ENCODE measurements at regions not wholly inside any gene's neighbourhood (a gene's known extent, or its start where the extent isn't known, plus 50 kb on each side); places are given as distances from the start of the nearest gene placed in this dataset.

DNA sequence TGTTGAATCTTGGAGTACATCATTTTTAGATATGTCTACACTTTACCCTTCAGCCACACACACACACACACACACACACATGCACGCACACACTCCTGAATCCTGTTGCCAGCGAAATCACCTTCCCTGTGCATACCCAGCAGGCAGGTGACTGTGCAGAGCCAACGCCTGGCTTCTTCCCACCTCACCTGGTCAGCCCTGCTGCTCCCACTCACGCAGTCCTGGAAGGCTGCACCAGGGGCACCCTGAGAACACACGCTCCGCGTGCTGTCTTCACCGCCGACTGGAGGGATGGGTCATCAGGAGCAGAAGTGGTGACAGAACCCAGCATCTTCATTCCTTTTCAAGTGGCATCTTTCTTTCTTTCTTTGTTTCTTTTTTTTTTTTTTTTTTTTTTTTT lies 94.6 kb downstream of the TBXT start:
- TF ChIP-seq, protein P1, sequence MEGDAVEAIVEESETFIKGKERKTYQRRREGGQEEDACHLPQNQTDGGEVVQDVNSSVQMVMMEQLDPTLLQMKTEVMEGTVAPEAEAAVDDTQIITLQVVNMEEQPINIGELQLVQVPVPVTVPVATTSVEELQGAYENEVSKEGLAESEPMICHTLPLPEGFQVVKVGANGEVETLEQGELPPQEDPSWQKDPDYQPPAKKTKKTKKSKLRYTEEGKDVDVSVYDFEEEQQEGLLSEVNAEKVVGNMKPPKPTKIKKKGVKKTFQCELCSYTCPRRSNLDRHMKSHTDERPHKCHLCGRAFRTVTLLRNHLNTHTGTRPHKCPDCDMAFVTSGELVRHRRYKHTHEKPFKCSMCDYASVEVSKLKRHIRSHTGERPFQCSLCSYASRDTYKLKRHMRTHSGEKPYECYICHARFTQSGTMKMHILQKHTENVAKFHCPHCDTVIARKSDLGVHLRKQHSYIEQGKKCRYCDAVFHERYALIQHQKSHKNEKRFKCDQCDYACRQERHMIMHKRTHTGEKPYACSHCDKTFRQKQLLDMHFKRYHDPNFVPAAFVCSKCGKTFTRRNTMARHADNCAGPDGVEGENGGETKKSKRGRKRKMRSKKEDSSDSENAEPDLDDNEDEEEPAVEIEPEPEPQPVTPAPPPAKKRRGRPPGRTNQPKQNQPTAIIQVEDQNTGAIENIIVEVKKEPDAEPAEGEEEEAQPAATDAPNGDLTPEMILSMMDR (IDR thresholded peaks at IDR 0.05) = no peak
- TF ChIP-seq ZFX (IDR thresholded peaks at IDR 0.05; ENCODE audit: borderline replicate concordance) = no peak
